HCT116 (cell line): ENCODE measurements at regions not wholly inside any gene's neighbourhood (a gene's known extent, or its start where the extent isn't known, plus 50 kb on each side); places are given as distances from the start of the nearest gene placed in this dataset.

Experiments
- ATAC-seq: fragments of 200-7000 bp; cut with Tn5 transposase; 2 replicates; pipeline ENCODE4 v1.9.1; 2020; ENCODE audit warnings: mild to moderate bottlenecking, moderate library complexity
- BruUV-seq: library from RNA; stranded (reverse); fragments of 400-500 nt; replicated peaks from 2 replicates; lab custom pipeline; 2021; lab: Mats Ljungman, UMichigan
- CTCF ChIA-PET: fragments of 300-600 bp; sonication (Branson Sonifier 250); formaldehyde crosslinking; loops from one replicate; lab custom pipeline; 2021; ENCODE audit warnings: antibody characterized with exemption; lab: Charles Lee
- POLR2A ChIA-PET: fragments of 300-600, 350-600 bp; sonication (Branson Sonifier 250); formaldehyde crosslinking; loops from one replicate; lab custom pipeline; 2021; ENCODE audit warnings: antibody characterized with exemption; lab: Charles Lee
- RAD21 ChIA-PET, 2 experiments: fragments of 300-600 bp; sonication (Branson Sonifier 250); formaldehyde crosslinking; loops; one replicate each; lab custom pipeline; 2023; ENCODE audit warnings: low total read pairs in 2 of 2; ENCODE audit not compliant: uncharacterized antibody in 2 of 2, unreplicated experiment in 2 of 2, low non-redundant PET in 1 of 2; lab: Charles Lee
- DNase-seq: peaks from one replicate; pipeline ENCODE4 v3.0.0-alpha.2; 2010; ENCODE audit warnings: low read depth, low spot score
- H2AFZ ChIP-seq: fragments of 200-600 bp; shearing (Covaris generic), sonication (generic); 2 replicates; pipeline ENCODE4 v1.6.1; 2017; ENCODE audit warnings: low read depth, mixed run types, mixed read lengths, antibody characterized with exemption, low read length; ENCODE audit not compliant: poor library complexity, severe bottlenecking
- H3K27ac ChIP-seq: 2 replicates; pipeline ENCODE4 v1.5.1; 2012; ENCODE audit warnings: low read depth, low read length
- H3K27me3 ChIP-seq: fragments of 200-600 bp; sonication (generic); 2 replicates; pipeline ENCODE4 v1.6.1; 2016; ENCODE audit warnings: mixed run types, low read length, mixed read lengths; ENCODE audit not compliant: insufficient read depth
- H3K36me3 ChIP-seq, 2 experiments: fragments of 200-500 bp in 1 of 2; fragments of 200-600 bp in 1 of 2; sonication (Bioruptor generic) in 1 of 2; sonication (generic) in 1 of 2; 2 replicates each; pipeline versions ENCODE4 v1.5.1 to v1.6.1; 2014 to 2016; ENCODE audit warnings: low read length in 2 of 2, inconsistent platforms in 1 of 2, mixed read lengths in 1 of 2, mixed run types in 1 of 2; ENCODE audit not compliant: insufficient read depth in 2 of 2, control insufficient read depth in 1 of 2
- H3K4me1 ChIP-seq, 2 experiments: fragments of 200-600 bp in 1 of 2; sonication (generic) in 1 of 2; 2 replicates each; pipeline versions ENCODE4 v1.5.1 to v1.6.1; 2012 to 2017; ENCODE audit warnings: low read length in 2 of 2, inconsistent platforms in 1 of 2, mild to moderate bottlenecking in 1 of 2, mixed read lengths in 1 of 2, mixed run types in 1 of 2, moderate library complexity in 1 of 2; ENCODE audit not compliant: insufficient read depth in 2 of 2, control insufficient read depth in 1 of 2
- H3K4me2 ChIP-seq: fragments of 200-600 bp; sonication (generic); 2 replicates; pipeline ENCODE4 v1.6.1; 2017; ENCODE audit warnings: mixed run types, low read length, mixed read lengths
- H3K4me3 ChIP-seq, 2 experiments: fragments of 200-600 bp in 1 of 2; sonication (generic) in 1 of 2; replicated peaks in 1 of 2; 2 replicates each; pipeline ENCODE4 v1.5.1; 2011 to 2016; ENCODE audit warnings: low read length in 2 of 2, control low read depth in 1 of 2, low read depth in 1 of 2, mild to moderate bottlenecking in 1 of 2, mixed read lengths in 1 of 2, mixed run types in 1 of 2
- H3K79me2 ChIP-seq: fragments of 200-600 bp; sonication (generic); 2 replicates; pipeline ENCODE4 v1.6.1; 2017; ENCODE audit warnings: mild to moderate bottlenecking, mixed run types, low read length, moderate library complexity, mixed read lengths; ENCODE audit not compliant: insufficient read depth
- H3K9ac ChIP-seq: fragments of 200-600 bp; sonication (generic); 2 replicates; pipeline ENCODE4 v1.6.1; 2016; ENCODE audit warnings: low read length, mixed read lengths
- H3K9me2 ChIP-seq: fragments of 200-600 bp; sonication (generic), shearing (Covaris generic); 2 replicates; pipeline ENCODE4 v1.6.1; 2017; ENCODE audit warnings: mixed run types, mild to moderate bottlenecking, moderate library complexity; ENCODE audit not compliant: insufficient read depth
- H3K9me3 ChIP-seq, 2 experiments: fragments of 200-500 bp in 1 of 2; fragments of 200-600 bp in 1 of 2; sonication (Bioruptor generic) in 1 of 2; sonication (generic) in 1 of 2; 2 replicates each; pipeline ENCODE4 v1.6.1; 2014 to 2017; ENCODE audit warnings: low read length in 2 of 2, mixed read lengths in 2 of 2, inconsistent platforms in 1 of 2, low read depth in 1 of 2, mild to moderate bottlenecking in 1 of 2, mixed run types in 1 of 2, moderate library complexity in 1 of 2; ENCODE audit not compliant: control insufficient read depth in 1 of 2, insufficient read depth in 1 of 2
- H4K20me1 ChIP-seq: fragments of 200-600 bp; sonication (generic), shearing (Covaris generic); 2 replicates; pipeline ENCODE4 v1.6.1; 2017; ENCODE audit warnings: mixed run types, mild to moderate bottlenecking, moderate library complexity; ENCODE audit not compliant: insufficient read depth
- EGR1 ChIP-seq: IDR thresholded peaks from 2 replicates; pipeline ENCODE4 v1.6.1; 2012; ENCODE audit warnings: low read depth
- FOSL1 ChIP-seq: IDR thresholded peaks from 2 replicates; pipeline ENCODE4 v1.6.1; 2012; ENCODE audit warnings: low read depth
- JUND ChIP-seq: IDR thresholded peaks from 2 replicates; pipeline ENCODE4 v1.6.1; 2012
- POLR2AphosphoS5 ChIP-seq: IDR thresholded peaks from 2 replicates; pipeline ENCODE4 v1.6.1; 2011; ENCODE audit warnings: mild to moderate bottlenecking, low read depth, low read length, moderate library complexity
- SRF ChIP-seq: IDR thresholded peaks from 2 replicates; pipeline ENCODE4 v1.6.1; 2012; ENCODE audit warnings: low read depth
- TCF7L2 ChIP-seq: IDR thresholded peaks from 2 replicates; pipeline ENCODE4 v1.7.0; 2011; ENCODE audit warnings: borderline replicate concordance, inconsistent platforms; ENCODE audit not compliant: insufficient read depth, insufficient read length; ENCODE audit errors: extremely low read depth
- ZBTB33 ChIP-seq: IDR thresholded peaks from 2 replicates; pipeline ENCODE4 v1.6.1; 2011; ENCODE audit warnings: mild to moderate bottlenecking, low read length, moderate library complexity; ENCODE audit not compliant: insufficient replicate concordance; ENCODE audit errors: extremely low read depth
- ZFX ChIP-seq: fragments of 450-650 bp; IDR thresholded peaks from 2 replicates; pipeline ENCODE4 v1.6.1; 2017
- intact Hi-C: fragments of 100-400 bp; cut with micrococcal nuclease; formaldehyde crosslinking; loops from 2 replicates; pipeline ENCODE4 v1.10.0; 2022

GRCh38 chr9:85423422-85423821, 318.3 kb downstream of the AGTPBP1 start:
- H3K79me2 ChIP-seq: no peaks in the 10 kb centered on the region
- H3K4me3 ChIP-seq: no peak overlapping the region
- no peak for TF ChIP-seq POLR2AphosphoS5
- TF ChIP-seq SRF: no peak
- no peak for TF ChIP-seq TCF7L2
- TF ChIP-seq FOSL1: no peak
- TF ChIP-seq ZBTB33: no peak
- no peak for TF ChIP-seq EGR1
- no peaks in the 10 kb centered on the region for H3K9me2 ChIP-seq
- no peak overlapping the region for H2AFZ ChIP-seq
- no peaks in the 10 kb centered on the region for H3K9me3 ChIP-seq
- POLR2A ChIA-PET: no interaction called here
- CTCF ChIA-PET: no interaction called here
- H4K20me1 ChIP-seq: no peaks in the 10 kb centered on the region
- RAD21 ChIA-PET: no interaction called here
- H3K27ac ChIP-seq: no peak overlapping the region
- H3K27me3 ChIP-seq: peaks cover 10% of the 10 kb centered on the region
- DNase-seq: no peak
- H3K4me1 ChIP-seq: no peaks in the 10 kb centered on the region
- BruUV-seq: no TSS peak
- no peak overlapping the region for H3K9ac ChIP-seq
- H3K36me3 ChIP-seq: no peaks in the 10 kb centered on the region
- H3K4me2 ChIP-seq: no peak overlapping the region
- ATAC-seq: no peak
- intact Hi-C loops: no loop called here

DNA sequence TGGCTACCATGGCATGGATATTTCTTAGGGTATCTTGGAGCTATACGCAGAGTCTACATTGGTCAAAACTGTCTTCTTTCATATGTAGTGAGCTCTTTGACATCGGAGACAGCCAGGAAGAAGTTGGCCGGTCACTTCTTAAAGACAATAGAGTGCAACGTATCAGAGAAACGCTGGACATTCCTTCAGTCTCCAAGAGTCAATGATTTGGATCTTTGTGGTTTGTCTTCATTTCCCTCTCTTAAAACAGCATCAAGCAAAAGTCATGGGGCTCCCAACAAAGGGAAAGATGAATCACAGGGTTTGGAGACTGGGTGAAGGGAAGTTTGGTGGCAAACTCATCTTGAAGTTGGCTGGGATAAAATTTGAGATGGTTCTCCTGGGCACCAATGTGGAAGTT, 320.1 kb downstream of the AGTPBP1 start:
- intact Hi-C loops: no loop called here
- H3K79me2 ChIP-seq: no peaks in the 10 kb centered on the region
- ATAC-seq (no peak), DNase-seq (no peak)
- no peak overlapping the region for H3K4me3 ChIP-seq
- no peaks in the 10 kb centered on the region for H4K20me1 ChIP-seq
- H3K9me2 ChIP-seq: no peaks in the 10 kb centered on the region
- no TSS peak for BruUV-seq
- ChIA-PET RAD21 (no interaction called here), POLR2A (no interaction called here), CTCF (no interaction called here)
- no peaks in the 10 kb centered on the region for H3K9me3 ChIP-seq
- TF ChIP-seq SRF (no peak), JUND (no peak), ZFX (no peak)
- H3K4me2 ChIP-seq: no peak overlapping the region
- no peak overlapping the region for H3K27ac ChIP-seq
- no peak overlapping the region for H3K9ac ChIP-seq
- no peaks in the 10 kb centered on the region for H3K36me3 ChIP-seq
- H2AFZ ChIP-seq: no peak overlapping the region
- H3K4me1 ChIP-seq: no peaks in the 10 kb centered on the region
- 0 out of 2 replicates have a peak, but pooled peaks cover under 1% of the 10 kb centered on the region for H3K27me3 ChIP-seq
